ENCODE measurements at regions not wholly inside any gene's neighbourhood (a gene's known extent, or its start where the extent isn't known, plus 50 kb on each side); places are given as distances from the start of the nearest gene placed in this dataset.
A peak's percentile ranks its signal among the peaks of the same experiment; 100 is the strongest.

- peaks cover 10% of the 10 kb centered on the region for H3K27me3 Mint-ChIP-seq
- no peak for DNase-seq (ENCODE audit: low spot score, unreplicated experiment)
- peaks cover 6% of the 10 kb centered on the region for H3K4me1 Mint-ChIP-seq (ENCODE audit: low read depth)
- H3K27ac Mint-ChIP-seq = no peak overlapping the region
- no peak for TF ChIP-seq CTCF (IDR thresholded peaks at IDR 0.05; ENCODE audit: unreplicated experiment)
- H3K4me3 Mint-ChIP-seq (ENCODE audit: low read depth) = no peak overlapping the region
- H3K9me3 Mint-ChIP-seq (ENCODE audit: low read depth) = no peaks in the 10 kb centered on the region
- H3K36me3 Mint-ChIP-seq (ENCODE audit: insufficient read depth) = no peaks in the 10 kb centered on the region
Observed at GRCh38 chr7:106788637-106789036, 76.4 kb upstream of the PIK3CG start.

GRCh38 chr7:106791526-106791925 is 73.6 kb upstream of the PIK3CG start:
- peaks cover 10% of the 10 kb centered on the region for H3K27me3 Mint-ChIP-seq
- H3K4me3 Mint-ChIP-seq (ENCODE audit: low read depth) = no peak overlapping the region
- peaks cover 6% of the 10 kb centered on the region for H3K4me1 Mint-ChIP-seq (ENCODE audit: low read depth)
- no peaks in the 10 kb centered on the region for H3K36me3 Mint-ChIP-seq (ENCODE audit: insufficient read depth)
- peak overlapping the region; percentile 60 for H3K27ac Mint-ChIP-seq
- no peaks in the 10 kb centered on the region for H3K9me3 Mint-ChIP-seq (ENCODE audit: low read depth)
- DNase-seq (ENCODE audit: low spot score, unreplicated experiment) = no peak
- TF ChIP-seq CTCF (IDR thresholded peaks at IDR 0.05; ENCODE audit: unreplicated experiment) = no peak

DNA sequence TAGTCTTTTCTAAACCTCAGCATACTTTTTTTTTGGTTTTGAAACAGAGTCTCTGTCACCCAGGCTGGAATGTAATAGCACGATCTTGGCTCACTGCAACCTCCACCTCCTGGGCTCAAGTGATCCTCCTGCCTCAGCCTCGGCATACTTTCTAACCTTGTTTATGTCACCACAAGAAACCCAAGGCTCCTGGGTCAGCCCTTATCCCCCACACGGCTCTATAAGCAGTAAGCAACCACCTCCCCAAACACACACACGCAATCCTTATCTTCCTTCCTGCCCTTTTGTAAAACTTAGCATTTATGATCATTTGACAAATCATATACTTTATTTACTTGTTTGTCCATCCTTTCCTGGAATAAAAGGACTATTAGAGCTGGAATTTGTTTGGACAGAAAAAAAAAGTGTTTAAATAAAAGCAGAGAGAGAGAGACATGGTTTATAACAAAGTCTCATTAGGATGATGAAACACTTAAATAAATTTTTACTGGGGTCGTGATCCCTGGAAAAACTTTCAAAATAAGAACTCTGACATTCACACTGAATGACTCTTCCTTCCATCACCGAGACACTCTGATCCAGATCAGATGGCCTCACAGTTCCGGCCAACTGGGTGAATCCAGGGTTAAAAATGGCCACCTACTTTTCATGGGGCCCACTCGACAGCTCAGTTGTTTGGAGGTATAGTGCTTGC is 72.7 kb upstream of the PIK3CG start:
- no peak overlapping the region for H3K27ac Mint-ChIP-seq
- H3K27me3 Mint-ChIP-seq = peaks cover 10% of the 10 kb centered on the region
- H3K9me3 Mint-ChIP-seq (ENCODE audit: low read depth) = peaks cover 5% of the 10 kb centered on the region
- no peak overlapping the region for H3K4me3 Mint-ChIP-seq (ENCODE audit: low read depth)
- peaks cover 6% of the 10 kb centered on the region for H3K4me1 Mint-ChIP-seq (ENCODE audit: low read depth)
- TF ChIP-seq CTCF (IDR thresholded peaks at IDR 0.05; ENCODE audit: unreplicated experiment) = no peak
- H3K36me3 Mint-ChIP-seq (ENCODE audit: insufficient read depth) = no peaks in the 10 kb centered on the region
- DNase-seq (ENCODE audit: low spot score, unreplicated experiment) = no peak

- Mint-ChIP-seq H3K4me3 (ENCODE audit: low read depth) (no peak overlapping the region), H3K27ac (no peak overlapping the region), H3K36me3 (ENCODE audit: insufficient read depth) (no peaks in the 10 kb centered on the region), H3K27me3 (peaks cover 10% of the 10 kb centered on the region), H3K4me1 (ENCODE audit: low read depth) (peaks cover 6% of the 10 kb centered on the region), H3K9me3 (ENCODE audit: low read depth) (peaks cover 8% of the 10 kb centered on the region)
- no peak for DNase-seq (ENCODE audit: low spot score, unreplicated experiment)
- TF ChIP-seq CTCF (IDR thresholded peaks at IDR 0.05; ENCODE audit: unreplicated experiment) = peak; percentile 81
Observed at GRCh38 chr7:106793015-106793975, 71.8 kb upstream of the PIK3CG start.

- H3K27ac Mint-ChIP-seq = no peak overlapping the region
- no peak for DNase-seq (ENCODE audit: low spot score, unreplicated experiment)
- H3K4me3 Mint-ChIP-seq (ENCODE audit: low read depth) = no peak overlapping the region
- TF ChIP-seq CTCF (IDR thresholded peaks at IDR 0.05; ENCODE audit: unreplicated experiment) = no peak
- peaks cover 6% of the 10 kb centered on the region for H3K4me1 Mint-ChIP-seq (ENCODE audit: low read depth)
- peaks cover 8% of the 10 kb centered on the region for H3K9me3 Mint-ChIP-seq (ENCODE audit: low read depth)
- peaks cover 10% of the 10 kb centered on the region for H3K27me3 Mint-ChIP-seq
- no peaks in the 10 kb centered on the region for H3K36me3 Mint-ChIP-seq (ENCODE audit: insufficient read depth)
Observed at GRCh38 chr7:106794276-106795083, 70.6 kb upstream of the PIK3CG start.
